Astrocyte (in vitro differentiated cells and primary cell): ENCODE measurements at regions not wholly inside any gene's neighbourhood (a gene's known extent, or its start where the extent isn't known, plus 50 kb on each side); places are given as distances from the start of the nearest gene placed in this dataset.

Experiments
- CTCF ChIP-seq: IDR thresholded peaks from 2 replicates; pipeline ENCODE4 v1.5.1; 2011; ENCODE audit warnings: low read depth, mild to moderate bottlenecking, inconsistent platforms, low read length, moderate library complexity; ENCODE audit not compliant: insufficient read depth
- EZH2 ChIP-seq: IDR thresholded peaks from 2 replicates; pipeline ENCODE4 v1.6.1; 2012; ENCODE audit warnings: mild to moderate bottlenecking, low read length, inconsistent platforms; ENCODE audit not compliant: insufficient read depth

- no peak for TF ChIP-seq CTCF
- TF ChIP-seq EZH2 = no peak
These were observed 266.5 kb upstream of the GYPC start for GRCh38 chr2:126389446-126389845.
